ENCODE measurements at regions not wholly inside any gene's neighbourhood (a gene's known extent, or its start where the extent isn't known, plus 50 kb on each side); places are given as distances from the start of the nearest gene placed in this dataset.

DNA sequence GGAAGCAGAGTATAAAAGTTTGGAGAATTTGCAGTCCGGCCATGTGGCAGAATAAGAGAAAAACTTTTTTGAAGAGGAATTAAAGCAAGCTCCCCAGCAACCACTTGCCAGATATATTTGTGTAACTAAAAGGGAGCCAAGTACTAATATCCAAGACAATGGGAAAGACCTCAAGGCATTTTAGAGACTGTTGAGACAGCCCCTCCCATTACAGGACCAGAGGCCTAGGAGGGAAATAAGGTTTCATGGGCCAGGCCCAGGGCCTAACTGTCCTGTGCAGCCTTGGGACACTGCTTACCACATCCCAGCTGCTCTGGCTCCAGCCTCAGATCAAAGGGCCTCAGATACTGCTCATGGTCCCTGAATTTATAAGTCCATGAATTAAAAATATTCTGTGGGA lies 659.4 kb downstream of the PCDH19 start (continued):
- no peak for TF ChIP-seq ZBTB33 (IDR thresholded peaks at IDR 0.05; ENCODE audit: extremely low read depth, insufficient replicate concordance, low read length)

DNA sequence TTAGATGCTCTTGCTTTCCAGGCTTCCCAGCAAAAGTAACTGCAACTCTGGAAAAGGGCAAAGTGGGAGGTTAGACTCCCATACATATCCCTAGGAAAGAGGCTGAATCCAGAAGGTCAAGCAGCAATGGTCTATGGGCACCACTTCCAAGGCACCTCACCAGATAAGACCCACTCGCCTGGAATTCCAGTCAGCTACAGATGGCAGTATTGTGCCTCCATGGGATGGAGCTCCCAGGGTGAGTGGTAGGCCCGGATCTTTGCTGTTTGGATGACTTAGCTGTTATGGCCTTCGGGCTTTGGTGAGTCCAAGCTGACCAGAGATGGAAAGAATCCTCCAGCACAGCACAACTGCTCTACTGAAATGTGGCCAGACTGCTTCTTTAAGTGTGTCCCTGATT lies 688.0 kb downstream of the PCDH19 start:
- H3K4me3 ChIP-seq (replicated peaks in 1 of 2; ENCODE audit: low read depth in 1 of 2, low read length in 2 of 2): no peak overlapping the region

More for the DNA sequence above, 688.0 kb downstream of the PCDH19 start:
- ChIA-PET POLR2A (no interaction called here), CTCF (no interaction called here), RAD21 (ENCODE audit: low non-redundant PET in 1 of 2, low total read pairs in 2 of 2, uncharacterized antibody in 2 of 2, unreplicated experiment in 2 of 2) (no interaction called here)
- intact Hi-C loops (cut with micrococcal nuclease): no loop called here
- no peaks in the 10 kb centered on the region for H3K79me2 ChIP-seq (ENCODE audit: insufficient read depth, low read length)
- no peaks in the 10 kb centered on the region for H3K36me3 ChIP-seq (ENCODE audit: control insufficient read depth in 1 of 2, insufficient read depth in 2 of 2, low read length in 2 of 2)
- no peaks in the 10 kb centered on the region for H3K9me3 ChIP-seq (ENCODE audit: control insufficient read depth in 1 of 2, insufficient read depth in 1 of 2, low read depth in 1 of 2, low read length in 2 of 2)
- no peak overlapping the region for H3K4me2 ChIP-seq (ENCODE audit: low read length)
- no peak overlapping the region for H3K9ac ChIP-seq (ENCODE audit: low read length)
- DNase-seq (ENCODE audit: low read depth, low spot score): no peak
- H4K20me1 ChIP-seq (ENCODE audit: insufficient read depth): no peaks in the 10 kb centered on the region
- no peaks in the 10 kb centered on the region for H3K9me2 ChIP-seq (ENCODE audit: insufficient read depth)
- H2AFZ ChIP-seq (ENCODE audit: low read depth, low read length, poor library complexity, severe bottlenecking): no peak overlapping the region
- TF ChIP-seq RAD21 (IDR thresholded peaks at IDR 0.05; ENCODE audit: low read depth): no peak
- no peak for TF ChIP-seq SIN3A (IDR thresholded peaks at IDR 0.05; ENCODE audit: low read depth)
- TF ChIP-seq, protein P1, sequence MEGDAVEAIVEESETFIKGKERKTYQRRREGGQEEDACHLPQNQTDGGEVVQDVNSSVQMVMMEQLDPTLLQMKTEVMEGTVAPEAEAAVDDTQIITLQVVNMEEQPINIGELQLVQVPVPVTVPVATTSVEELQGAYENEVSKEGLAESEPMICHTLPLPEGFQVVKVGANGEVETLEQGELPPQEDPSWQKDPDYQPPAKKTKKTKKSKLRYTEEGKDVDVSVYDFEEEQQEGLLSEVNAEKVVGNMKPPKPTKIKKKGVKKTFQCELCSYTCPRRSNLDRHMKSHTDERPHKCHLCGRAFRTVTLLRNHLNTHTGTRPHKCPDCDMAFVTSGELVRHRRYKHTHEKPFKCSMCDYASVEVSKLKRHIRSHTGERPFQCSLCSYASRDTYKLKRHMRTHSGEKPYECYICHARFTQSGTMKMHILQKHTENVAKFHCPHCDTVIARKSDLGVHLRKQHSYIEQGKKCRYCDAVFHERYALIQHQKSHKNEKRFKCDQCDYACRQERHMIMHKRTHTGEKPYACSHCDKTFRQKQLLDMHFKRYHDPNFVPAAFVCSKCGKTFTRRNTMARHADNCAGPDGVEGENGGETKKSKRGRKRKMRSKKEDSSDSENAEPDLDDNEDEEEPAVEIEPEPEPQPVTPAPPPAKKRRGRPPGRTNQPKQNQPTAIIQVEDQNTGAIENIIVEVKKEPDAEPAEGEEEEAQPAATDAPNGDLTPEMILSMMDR (IDR thresholded peaks at IDR 0.05 in 2 of 3, conservative IDR thresholded peaks at IDR 0.05 in 1 of 3; ENCODE audit: borderline replicate concordance in 1 of 3, insufficient read depth in 1 of 3, low read depth in 2 of 3, low read length in 2 of 3): no peak
- TF ChIP-seq POLR2AphosphoS5 (IDR thresholded peaks at IDR 0.05; ENCODE audit: low read depth, low read length): no peak
- ATAC-seq: no peak
- no peaks in the 10 kb centered on the region for H3K4me1 ChIP-seq (ENCODE audit: control insufficient read depth in 1 of 2, insufficient read depth in 2 of 2, low read length in 2 of 2)
- BruUV-seq (replicated peaks): no TSS peak
- no peak overlapping the region for H3K27ac ChIP-seq (ENCODE audit: low read depth, low read length)
- H3K27me3 ChIP-seq (ENCODE audit: insufficient read depth, low read length): no peaks in the 10 kb centered on the region
